Fibroblast of the aortic adventitia (primary cell): ENCODE measurements at regions not wholly inside any gene's neighbourhood (a gene's known extent, or its start where the extent isn't known, plus 50 kb on each side); places are given as distances from the start of the nearest gene placed in this dataset.

Source experiments
- DNase-seq: peaks from one replicate; pipeline ENCODE4 v3.0.0-alpha.2; 2010; ENCODE audit warnings: low read depth
- H3K4me3 ChIP-seq: 2 replicates; pipeline ENCODE4 v1.5.1; 2011; ENCODE audit warnings: low read depth, mild to moderate bottlenecking, control low read depth, low read length, moderate library complexity
- TF ChIP-seq, protein P1 (sequence below): IDR thresholded peaks from 2 replicates; pipeline ENCODE4 v1.5.1; 2011; ENCODE audit warnings: mild to moderate bottlenecking, low read length, control low read depth, inconsistent platforms; ENCODE audit not compliant: insufficient read depth

DNA sequence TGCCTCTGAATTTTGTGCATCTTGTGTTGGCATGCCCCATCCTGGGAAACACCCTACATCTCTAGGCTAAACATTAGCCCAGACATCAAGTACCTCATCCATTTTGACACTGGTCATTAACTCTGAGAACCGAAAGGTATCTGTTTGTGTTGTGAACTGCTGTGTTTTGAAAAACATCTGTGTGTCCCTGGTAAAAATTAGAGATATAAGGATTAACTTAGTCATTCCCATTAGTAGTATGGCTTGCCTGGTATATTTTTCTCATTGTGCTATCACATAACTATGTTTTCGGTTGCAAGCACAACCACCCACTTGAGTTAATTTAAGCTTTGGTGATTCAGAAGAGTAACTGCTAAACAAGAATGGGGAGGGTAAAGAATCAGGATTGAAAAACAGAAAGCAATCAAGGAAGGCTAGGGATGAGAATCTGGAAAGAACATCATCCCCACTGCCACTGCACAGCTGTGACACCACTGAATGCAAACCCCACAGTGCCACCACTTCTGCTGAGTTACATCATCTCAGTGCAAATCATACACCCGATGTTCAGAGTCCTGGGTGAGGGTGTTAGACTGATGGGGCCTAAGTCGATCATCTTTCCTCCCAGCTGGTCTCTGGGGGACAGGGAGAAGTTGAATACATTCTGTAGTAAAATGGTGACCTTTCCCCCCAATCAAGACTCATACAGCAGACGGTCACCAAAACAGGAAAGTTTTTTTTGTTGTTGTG, 234.0 kb downstream of the EPHA4 start:
- no peak overlapping the region for H3K4me3 ChIP-seq
- TF ChIP-seq, protein P1, sequence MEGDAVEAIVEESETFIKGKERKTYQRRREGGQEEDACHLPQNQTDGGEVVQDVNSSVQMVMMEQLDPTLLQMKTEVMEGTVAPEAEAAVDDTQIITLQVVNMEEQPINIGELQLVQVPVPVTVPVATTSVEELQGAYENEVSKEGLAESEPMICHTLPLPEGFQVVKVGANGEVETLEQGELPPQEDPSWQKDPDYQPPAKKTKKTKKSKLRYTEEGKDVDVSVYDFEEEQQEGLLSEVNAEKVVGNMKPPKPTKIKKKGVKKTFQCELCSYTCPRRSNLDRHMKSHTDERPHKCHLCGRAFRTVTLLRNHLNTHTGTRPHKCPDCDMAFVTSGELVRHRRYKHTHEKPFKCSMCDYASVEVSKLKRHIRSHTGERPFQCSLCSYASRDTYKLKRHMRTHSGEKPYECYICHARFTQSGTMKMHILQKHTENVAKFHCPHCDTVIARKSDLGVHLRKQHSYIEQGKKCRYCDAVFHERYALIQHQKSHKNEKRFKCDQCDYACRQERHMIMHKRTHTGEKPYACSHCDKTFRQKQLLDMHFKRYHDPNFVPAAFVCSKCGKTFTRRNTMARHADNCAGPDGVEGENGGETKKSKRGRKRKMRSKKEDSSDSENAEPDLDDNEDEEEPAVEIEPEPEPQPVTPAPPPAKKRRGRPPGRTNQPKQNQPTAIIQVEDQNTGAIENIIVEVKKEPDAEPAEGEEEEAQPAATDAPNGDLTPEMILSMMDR, result no peak
- DNase-seq, result no peak

DNA sequence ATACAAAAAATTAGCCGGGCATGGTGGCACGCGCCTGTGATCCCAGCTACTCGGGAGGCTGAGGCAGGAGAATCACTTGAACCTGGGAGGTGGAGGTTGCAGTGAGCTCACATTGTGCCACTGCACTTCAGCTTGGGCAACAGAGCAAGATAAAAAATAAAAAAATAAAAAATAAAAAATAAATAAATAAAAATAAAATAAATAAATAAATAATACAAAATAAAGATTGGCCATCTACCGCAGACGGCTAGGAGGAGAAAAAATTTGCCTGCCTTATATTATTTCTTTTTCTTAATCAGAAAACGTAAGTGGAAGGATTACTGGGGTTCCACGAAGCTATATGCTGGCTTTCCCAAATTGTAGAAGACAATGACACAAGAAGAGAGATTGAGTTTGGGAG, 229.7 kb downstream of the EPHA4 start:
- no peak overlapping the region for H3K4me3 ChIP-seq
- DNase-seq, result no peak
- TF ChIP-seq, protein P1, result no peak

DNA sequence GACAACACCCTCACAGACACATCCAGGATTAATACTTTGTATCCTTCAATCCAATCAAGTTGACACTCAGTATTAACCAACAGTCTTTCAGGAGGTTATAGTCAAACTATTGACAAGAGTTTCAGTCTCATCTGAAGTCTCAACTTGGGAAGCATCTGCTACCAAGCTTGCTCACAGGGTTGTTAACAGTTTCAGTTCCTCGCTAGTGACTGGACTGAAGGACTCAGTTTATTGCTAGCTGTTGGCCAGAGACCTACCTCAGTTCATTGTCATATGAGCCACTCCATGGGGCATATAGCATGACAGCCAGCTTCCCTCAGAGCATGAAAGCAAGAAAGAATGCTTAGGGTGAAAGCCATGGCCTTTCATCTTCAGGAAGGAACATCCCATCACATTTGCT, 228.6 kb downstream of the EPHA4 start:
- no peak for DNase-seq
- TF ChIP-seq, protein P1, result no peak

DNA sequence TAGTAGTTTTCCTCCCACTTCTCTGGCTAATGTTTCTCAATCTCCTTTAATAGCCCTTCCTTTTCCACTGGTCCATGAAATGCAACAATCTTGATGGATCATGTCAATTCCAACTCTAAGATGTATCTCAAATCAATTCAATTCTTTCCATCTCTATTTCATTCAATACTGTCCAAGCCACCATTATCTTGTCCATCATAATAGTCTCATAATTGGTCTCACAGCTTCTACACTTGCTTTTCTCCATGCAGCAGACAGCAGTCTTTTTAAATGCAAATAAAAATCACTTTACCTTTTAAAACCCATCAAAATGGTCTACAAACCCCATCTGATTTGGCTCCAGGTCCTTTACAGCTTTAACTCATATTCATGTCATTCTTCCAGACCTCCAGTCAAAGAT, 226.6 kb downstream of the EPHA4 start:
- TF ChIP-seq, protein P1, result no peak
- H3K4me3 ChIP-seq, result no peak overlapping the region
- DNase-seq, result no peak

More for the DNA sequence above, 228.6 kb downstream of the EPHA4 start:
- H3K4me3 ChIP-seq, result no peak overlapping the region

DNA sequence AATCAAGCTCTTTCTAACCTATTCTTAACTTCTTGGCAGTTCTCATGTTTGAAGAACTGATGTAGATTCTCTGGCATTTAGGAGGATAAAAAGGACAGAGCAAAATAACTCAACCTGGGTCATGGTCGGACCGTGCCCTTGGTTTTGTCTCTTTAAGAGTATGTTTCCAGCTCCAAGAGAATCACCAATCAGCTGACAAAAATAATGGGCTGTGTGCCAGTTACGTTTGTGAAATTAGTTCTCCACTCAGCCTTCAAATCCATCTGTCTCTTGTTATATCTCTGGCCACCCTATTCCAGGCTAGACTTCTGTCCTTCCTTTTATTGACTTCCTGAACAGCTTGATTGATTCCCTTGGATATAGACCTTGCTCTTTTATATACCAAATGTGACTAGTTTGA, 225.7 kb downstream of the EPHA4 start:
- no peak overlapping the region for H3K4me3 ChIP-seq
- TF ChIP-seq, protein P1, result no peak
- no peak for DNase-seq

DNA sequence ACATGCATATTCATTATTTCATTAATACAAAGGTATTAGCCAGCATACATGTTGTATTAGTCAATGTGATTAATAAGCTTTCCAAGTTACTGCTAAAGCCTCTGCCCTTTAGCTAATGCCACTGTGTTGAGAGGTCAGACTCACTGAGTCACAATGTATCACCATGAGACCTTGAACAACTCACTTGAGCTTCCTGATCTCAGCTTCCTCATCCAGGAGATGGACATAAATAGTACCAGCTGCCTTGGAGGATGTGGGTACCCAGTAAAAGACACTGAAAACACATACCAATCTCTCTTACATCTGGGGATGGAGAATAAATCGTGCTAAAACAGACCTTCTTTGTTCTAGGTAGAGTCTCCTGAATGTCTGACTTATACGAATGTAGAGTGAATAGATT, 224.6 kb downstream of the EPHA4 start:
- no peak for DNase-seq

More for the DNA sequence above, 224.6 kb downstream of the EPHA4 start:
- no peak overlapping the region for H3K4me3 ChIP-seq
- TF ChIP-seq, protein P1, result no peak
